ENCODE measurements at regions not wholly inside any gene's neighbourhood (a gene's known extent, or its start where the extent isn't known, plus 50 kb on each side); places are given as distances from the start of the nearest gene placed in this dataset.

DNA sequence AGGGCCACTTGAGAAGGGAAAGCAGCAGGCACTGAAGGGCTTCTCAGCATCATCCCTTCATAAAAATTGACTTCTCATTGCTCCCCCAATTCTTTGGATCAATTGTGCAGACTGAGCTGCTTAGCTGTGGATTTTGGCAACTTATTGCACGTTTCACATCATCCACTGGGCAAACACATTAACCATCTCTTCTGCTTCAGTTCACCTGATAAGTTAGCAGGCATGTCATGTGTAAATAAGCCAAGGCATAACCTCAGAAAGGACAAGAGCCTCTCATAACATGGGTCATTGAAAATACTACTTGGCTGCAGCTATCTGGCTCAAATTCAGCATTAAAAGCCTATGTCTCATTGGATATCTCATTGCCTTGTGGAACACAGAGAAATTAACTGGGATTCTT, 366.5 kb downstream of the LRRC3B start:
- no peak for TF ChIP-seq EZH2 (IDR thresholded peaks at IDR 0.05; ENCODE audit: insufficient read depth, low read length)
- TF ChIP-seq, protein P1, sequence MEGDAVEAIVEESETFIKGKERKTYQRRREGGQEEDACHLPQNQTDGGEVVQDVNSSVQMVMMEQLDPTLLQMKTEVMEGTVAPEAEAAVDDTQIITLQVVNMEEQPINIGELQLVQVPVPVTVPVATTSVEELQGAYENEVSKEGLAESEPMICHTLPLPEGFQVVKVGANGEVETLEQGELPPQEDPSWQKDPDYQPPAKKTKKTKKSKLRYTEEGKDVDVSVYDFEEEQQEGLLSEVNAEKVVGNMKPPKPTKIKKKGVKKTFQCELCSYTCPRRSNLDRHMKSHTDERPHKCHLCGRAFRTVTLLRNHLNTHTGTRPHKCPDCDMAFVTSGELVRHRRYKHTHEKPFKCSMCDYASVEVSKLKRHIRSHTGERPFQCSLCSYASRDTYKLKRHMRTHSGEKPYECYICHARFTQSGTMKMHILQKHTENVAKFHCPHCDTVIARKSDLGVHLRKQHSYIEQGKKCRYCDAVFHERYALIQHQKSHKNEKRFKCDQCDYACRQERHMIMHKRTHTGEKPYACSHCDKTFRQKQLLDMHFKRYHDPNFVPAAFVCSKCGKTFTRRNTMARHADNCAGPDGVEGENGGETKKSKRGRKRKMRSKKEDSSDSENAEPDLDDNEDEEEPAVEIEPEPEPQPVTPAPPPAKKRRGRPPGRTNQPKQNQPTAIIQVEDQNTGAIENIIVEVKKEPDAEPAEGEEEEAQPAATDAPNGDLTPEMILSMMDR (IDR thresholded peaks at IDR 0.05; ENCODE audit: insufficient read depth, low read depth, low read length), result no peak
